SK-N-SH (cell line): ENCODE measurements at regions not wholly inside any gene's neighbourhood (a gene's known extent, or its start where the extent isn't known, plus 50 kb on each side); places are given as distances from the start of the nearest gene placed in this dataset.

ENCODE experiments used
- CTCF ChIP-seq: fragments of 200-600 bp; sonication (generic); IDR thresholded peaks from 2 replicates; pipeline ENCODE4 v1.6.1; 2017; ENCODE audit warnings: antibody characterized with exemption, mild to moderate bottlenecking, moderate library complexity
- EP300 ChIP-seq, 2 experiments: IDR thresholded peaks; 2 replicates each; pipeline versions ENCODE4 v1.4.0 to v1.6.1; 2012; ENCODE audit warnings: borderline replicate concordance in 1 of 2, low read depth in 1 of 2, low read length in 1 of 2
- MEF2A ChIP-seq: IDR thresholded peaks from 2 replicates; pipeline ENCODE4 v1.4.0; 2012; ENCODE audit warnings: low read depth, borderline replicate concordance
- TAF1 ChIP-seq: IDR thresholded peaks from 2 replicates; pipeline ENCODE4 v1.6.1; 2012; ENCODE audit warnings: low read depth, mild to moderate bottlenecking, low read length, moderate library complexity, borderline replicate concordance
- USF1 ChIP-seq: IDR thresholded peaks from 2 replicates; pipeline ENCODE4 v1.4.0; 2012; ENCODE audit warnings: low read depth, borderline replicate concordance

GRCh38 chr2:53181759-53182158 is 585.8 kb upstream of the CHAC2 start:
- no peak for TF ChIP-seq EP300 (IDR thresholded peaks at IDR 0.05; ENCODE audit: borderline replicate concordance in 1 of 2, low read depth in 1 of 2, low read length in 1 of 2)
- no peak for TF ChIP-seq MEF2A
- TF ChIP-seq USF1: no peak
- no peak for TF ChIP-seq CTCF
- TF ChIP-seq TAF1: no peak
